KOPT-K1 (cell line): ENCODE measurements at regions not wholly inside any gene's neighbourhood (a gene's known extent, or its start where the extent isn't known, plus 50 kb on each side); places are given as distances from the start of the nearest gene placed in this dataset.

Experiments used
- H3K27ac ChIP-seq: fragments of 200-600 bp; sonication (generic); 2 replicates; pipeline ENCODE4 v1.5.1; 2016; ENCODE audit warnings: antibody characterized with exemption, mild to moderate bottlenecking, low read depth, low read length; ENCODE audit not compliant: poor library complexity, severe bottlenecking
- H3K36me3 ChIP-seq: fragments of 200-600 bp; sonication (generic); 2 replicates; pipeline ENCODE4 v1.5.1; 2017; ENCODE audit warnings: antibody characterized with exemption, mild to moderate bottlenecking, low read length, moderate library complexity; ENCODE audit not compliant: insufficient read depth
- H3K9me3 ChIP-seq: fragments of 200-600 bp; sonication (generic); 2 replicates; pipeline ENCODE4 v1.5.1; 2017; ENCODE audit warnings: antibody characterized with exemption, low read length, mild to moderate bottlenecking; ENCODE audit not compliant: insufficient read depth, poor library complexity, severe bottlenecking

- Histone ChIP-seq H3K27ac (no peak overlapping the region), H3K9me3 (peaks cover 20% of the 10 kb centered on the region), H3K36me3 (no peaks in the 10 kb centered on the region)
These were observed 65.6 kb upstream of the SHISAL1 start for GRCh38 chr22:44378380-44378779.

DNA sequence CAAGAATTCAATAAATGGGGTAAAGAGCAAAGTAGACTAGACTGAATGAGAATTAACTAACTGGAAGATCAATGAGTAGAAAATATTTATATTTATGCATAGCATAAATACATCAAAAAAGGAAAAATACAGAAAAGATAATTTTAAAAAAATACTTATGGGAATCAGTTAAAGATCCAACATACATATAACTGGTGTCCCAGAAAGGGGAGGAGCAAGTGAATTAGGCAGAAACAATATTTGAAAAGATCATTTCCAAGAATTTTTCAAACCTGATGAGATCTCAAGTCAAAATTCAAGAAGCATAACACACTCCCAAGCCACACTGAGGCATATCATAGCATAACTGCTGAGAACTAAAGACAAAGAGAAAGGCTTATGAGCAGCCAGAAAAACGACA, 62.7 kb upstream of the SHISAL1 start:
- Histone ChIP-seq H3K9me3 (peaks cover 20% of the 10 kb centered on the region), H3K36me3 (no peaks in the 10 kb centered on the region), H3K27ac (no peak overlapping the region)

DNA sequence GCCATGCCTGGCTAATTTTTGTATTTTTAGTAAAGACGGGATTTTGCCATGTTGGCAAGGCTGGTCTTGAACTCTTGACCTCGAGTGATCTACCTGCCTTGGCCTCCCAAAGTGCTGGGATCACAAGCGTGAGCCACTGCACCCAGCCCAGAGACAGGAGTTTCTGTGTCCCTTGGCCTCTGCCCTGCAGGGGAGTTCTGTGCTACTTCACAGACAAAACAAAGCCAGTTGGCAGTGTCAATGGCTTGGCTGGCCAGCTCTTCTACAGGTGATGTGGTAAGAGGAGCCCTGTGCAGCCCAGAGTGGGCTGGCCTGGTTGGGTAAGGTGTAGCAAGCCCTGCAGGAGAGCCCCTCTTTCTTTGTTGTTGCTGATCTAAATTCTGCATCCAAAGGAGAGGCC, 60.5 kb upstream of the SHISAL1 start:
- H3K27ac ChIP-seq = no peak overlapping the region

DNA sequence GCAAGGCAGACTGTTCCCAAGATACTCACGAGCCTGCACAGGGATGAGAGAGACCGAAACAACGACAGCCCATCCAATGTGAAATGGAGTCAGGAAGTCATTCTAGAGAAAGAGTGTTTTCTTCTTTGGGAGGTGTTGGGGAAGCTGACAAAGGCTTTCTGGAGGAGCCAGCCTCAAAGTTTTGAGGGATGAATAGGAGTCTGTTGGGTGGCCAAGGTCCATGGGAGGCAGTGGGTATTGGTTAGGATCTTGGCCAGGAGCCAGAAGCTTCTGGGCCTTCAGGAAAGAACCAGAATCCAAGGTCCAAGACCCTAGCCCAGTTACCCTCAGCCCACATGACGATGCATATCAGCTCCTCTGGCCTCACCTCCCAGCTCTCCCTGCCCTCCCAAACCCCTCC, 59.9 kb upstream of the SHISAL1 start:
- H3K36me3 ChIP-seq = no peaks in the 10 kb centered on the region
- H3K9me3 ChIP-seq = peaks cover 15% of the 10 kb centered on the region
- H3K27ac ChIP-seq = no peak overlapping the region

More for the DNA sequence above, 60.5 kb upstream of the SHISAL1 start:
- H3K9me3 ChIP-seq = peaks cover 16% of the 10 kb centered on the region
- no peaks in the 10 kb centered on the region for H3K36me3 ChIP-seq

DNA sequence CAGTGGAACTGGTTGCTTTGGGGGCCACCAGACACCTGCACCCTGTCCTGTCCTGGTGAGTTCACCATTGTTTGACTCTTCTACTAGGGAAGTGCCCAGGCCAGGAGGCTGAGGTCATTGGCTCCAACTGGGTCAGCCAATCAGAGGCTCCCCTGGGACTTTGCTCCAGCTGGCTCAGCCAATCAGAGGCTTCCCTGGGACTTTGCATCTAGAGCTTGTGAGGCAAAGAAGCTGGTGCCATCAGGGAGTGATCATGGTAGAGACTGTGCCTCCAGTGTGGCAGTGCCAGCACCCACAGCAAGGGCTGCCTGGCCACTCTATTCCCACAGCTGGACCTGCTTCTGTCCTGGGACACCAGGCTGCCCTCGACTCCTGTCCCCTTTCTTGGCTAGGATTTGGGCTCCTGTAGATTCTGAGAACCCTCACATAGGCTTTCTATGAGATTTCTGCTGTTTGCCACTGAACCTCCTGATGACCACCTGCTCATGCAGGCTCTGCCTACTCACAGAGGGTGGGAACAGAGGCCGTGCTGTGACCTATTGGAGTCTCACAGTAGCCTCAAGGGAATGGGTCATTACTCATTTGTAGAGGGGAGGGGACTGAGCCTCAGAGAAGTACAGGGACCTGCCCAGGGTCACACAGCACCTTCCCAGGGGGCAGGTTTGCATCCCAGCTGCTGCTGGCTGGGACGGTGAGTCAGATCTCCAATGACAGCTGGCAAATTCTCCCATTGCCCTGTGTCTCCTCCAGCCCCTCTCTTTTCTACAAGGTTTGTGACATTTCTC, 59.2 kb upstream of the SHISAL1 start:
- Histone ChIP-seq H3K27ac (no peak overlapping the region), H3K9me3 (peaks cover 15% of the 10 kb centered on the region), H3K36me3 (no peaks in the 10 kb centered on the region)

- no peak overlapping the region for H3K27ac ChIP-seq
- no peaks in the 10 kb centered on the region for H3K36me3 ChIP-seq
- peaks cover 9% of the 10 kb centered on the region for H3K9me3 ChIP-seq
These were observed 57.4 kb upstream of the SHISAL1 start for GRCh38 chr22:44369916-44370801.

GRCh38 chr22:44369293-44369661, 56.5 kb upstream of the SHISAL1 start:
- H3K27ac ChIP-seq = no peak overlapping the region
- H3K9me3 ChIP-seq = no peaks in the 10 kb centered on the region
- H3K36me3 ChIP-seq = no peaks in the 10 kb centered on the region

GRCh38 chr22:44368611-44369292, 56.0 kb upstream of the SHISAL1 start:
- H3K9me3 ChIP-seq = no peaks in the 10 kb centered on the region
- no peaks in the 10 kb centered on the region for H3K36me3 ChIP-seq
- H3K27ac ChIP-seq = no peak overlapping the region

DNA sequence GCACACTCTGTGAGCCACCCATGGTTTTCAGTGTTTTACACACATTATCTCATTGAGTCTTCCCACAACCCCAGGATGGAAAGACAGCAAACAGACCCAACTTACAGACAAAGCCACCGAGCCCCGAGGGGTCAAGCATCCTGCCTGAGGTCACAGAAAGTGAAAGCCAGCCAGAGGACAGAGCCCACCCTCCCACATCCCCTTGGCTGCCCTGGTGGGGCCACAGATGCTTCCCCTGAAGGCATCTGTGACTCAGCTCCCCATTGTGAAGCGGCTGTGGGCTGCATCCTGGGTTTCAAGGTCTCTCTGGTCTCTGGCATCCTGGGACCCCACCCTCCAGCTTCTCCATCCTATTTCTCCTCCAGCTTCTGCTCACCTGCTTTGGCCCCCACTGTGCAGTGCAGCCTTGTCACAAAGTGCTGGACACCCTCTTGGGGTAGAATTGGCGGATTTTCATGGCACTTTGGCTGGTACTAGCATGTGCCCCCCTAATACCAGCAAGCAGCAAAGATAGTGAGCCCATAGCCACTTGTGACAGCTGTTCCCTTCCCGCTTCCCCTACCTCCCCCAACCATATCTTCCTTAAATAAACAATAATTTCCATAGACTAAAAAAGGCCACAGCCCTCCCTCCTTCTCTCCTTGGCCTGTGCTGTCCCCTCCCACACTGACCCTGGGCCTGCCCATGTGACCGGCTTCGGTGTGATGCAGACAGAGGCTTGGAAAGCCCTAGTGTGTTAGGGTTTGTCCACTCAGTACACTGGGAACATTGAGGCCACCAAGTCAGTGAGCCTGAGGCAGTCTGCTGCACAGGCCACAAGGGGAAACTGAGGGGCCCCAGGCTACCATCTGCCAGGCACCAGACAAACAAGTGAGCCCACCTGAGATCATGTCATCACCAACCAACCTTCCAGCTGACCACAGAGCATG, 53.9 kb upstream of the SHISAL1 start:
- H3K27ac ChIP-seq = no peak overlapping the region
- H3K36me3 ChIP-seq = no peaks in the 10 kb centered on the region
- no peaks in the 10 kb centered on the region for H3K9me3 ChIP-seq

DNA sequence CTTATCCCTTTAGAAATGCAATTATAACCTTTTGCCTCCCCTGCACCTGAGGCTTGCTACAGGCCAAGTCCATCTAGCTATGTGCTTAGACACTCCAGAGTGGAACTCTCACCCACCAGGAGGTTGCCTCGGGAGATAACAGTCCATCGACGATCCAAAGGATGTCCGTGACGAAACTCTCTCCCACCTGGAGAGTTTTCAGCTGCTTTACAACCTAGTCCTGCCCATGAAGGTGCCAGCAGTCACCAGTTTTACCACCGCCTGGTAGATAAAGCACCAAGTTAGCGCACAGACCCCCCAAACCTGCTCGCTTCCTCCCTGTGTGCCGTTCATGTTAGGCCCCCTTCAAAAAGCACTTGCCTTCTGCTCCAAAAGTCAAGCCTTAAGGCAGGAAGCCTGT, 53.1 kb upstream of the SHISAL1 start:
- no peak overlapping the region for H3K27ac ChIP-seq
- H3K9me3 ChIP-seq = no peaks in the 10 kb centered on the region

GRCh38 chr22:44365191-44365590, 52.4 kb upstream of the SHISAL1 start:
- Histone ChIP-seq H3K36me3 (no peaks in the 10 kb centered on the region), H3K27ac (no peak overlapping the region)

More for the DNA sequence above, 53.1 kb upstream of the SHISAL1 start:
- no peaks in the 10 kb centered on the region for H3K36me3 ChIP-seq

GRCh38 chr22:44364751-44365130, 52.0 kb upstream of the SHISAL1 start:
- H3K27ac ChIP-seq = no peak overlapping the region
- H3K36me3 ChIP-seq = no peaks in the 10 kb centered on the region
- H3K9me3 ChIP-seq = no peaks in the 10 kb centered on the region

More at GRCh38 chr22:44365191-44365590, 52.4 kb upstream of the SHISAL1 start:
- H3K9me3 ChIP-seq = no peaks in the 10 kb centered on the region

DNA sequence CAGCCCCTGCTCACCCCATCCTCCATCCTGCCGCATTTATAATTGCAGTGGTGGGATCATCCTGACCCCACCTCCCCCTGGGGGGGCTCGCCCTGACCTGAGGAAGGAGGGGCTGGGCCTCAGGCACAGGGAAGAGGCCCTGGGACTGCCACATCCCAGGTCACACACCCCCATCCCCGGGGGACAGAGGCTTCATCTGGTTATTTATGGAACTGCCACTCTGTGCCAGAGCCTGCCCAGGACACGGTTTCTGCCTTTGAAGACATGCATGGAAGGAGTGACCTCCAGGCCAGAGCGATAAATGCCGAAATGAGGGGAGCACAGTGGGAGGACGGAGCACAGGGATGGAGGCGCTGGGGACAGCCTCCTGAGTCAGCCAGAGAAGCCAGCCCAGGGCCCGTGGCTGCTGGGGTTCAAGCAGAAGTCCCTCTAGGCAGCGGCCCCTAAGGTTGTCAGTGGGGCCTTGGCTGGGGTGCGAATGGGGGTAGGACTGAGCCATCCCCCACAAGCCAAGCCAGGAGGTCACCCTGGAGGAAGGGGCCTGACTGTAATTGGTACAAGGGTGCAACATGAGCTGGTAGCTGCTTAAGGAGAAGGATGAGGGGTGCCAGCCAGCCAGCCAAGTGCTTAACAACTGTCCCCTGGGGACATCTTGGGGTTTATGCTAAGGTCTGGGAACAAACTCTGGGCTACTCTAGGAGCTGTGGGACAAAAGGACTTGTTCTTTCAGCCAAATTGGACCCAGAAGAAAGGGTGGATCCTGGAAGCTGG, 51.4 kb upstream of the SHISAL1 start:
- H3K36me3 ChIP-seq = no peaks in the 10 kb centered on the region
- H3K27ac ChIP-seq = no peak overlapping the region
- H3K9me3 ChIP-seq = no peaks in the 10 kb centered on the region
